Ovary (tissue), 3 donors: ENCODE measurements at regions not wholly inside any gene's neighbourhood (a gene's known extent, or its start where the extent isn't known, plus 50 kb on each side); places are given as distances from the start of the nearest gene placed in this dataset.

ENCODE experiments used
- CTCF ChIP-seq, 3 donors: fragments of 450-650 bp in 2 of 3; fragments of 200-600 bp in 1 of 3; IDR thresholded peaks; one replicate each; pipeline versions ENCODE4 v1.5.1 to v1.8.0; 2016 to 2022; ENCODE audit warnings: antibody characterized with exemption in 3 of 3, mild to moderate bottlenecking in 1 of 3
- EP300 ChIP-seq: sonication (generic); formaldehyde crosslinking; IDR thresholded peaks from one replicate; pipeline ENCODE4 v1.6.1; 2017; ENCODE audit warnings: antibody characterized with exemption
- donor health status: DM: no; HTN: no; CAD: no.

GRCh38 chr7:16347066-16347826 is 74.1 kb downstream of the CRPPA start:
- TF ChIP-seq CTCF (IDR thresholded peaks at IDR 0.05) (no peak), EP300 (no peak)
